ENCODE measurements at regions not wholly inside any gene's neighbourhood (a gene's known extent, or its start where the extent isn't known, plus 50 kb on each side); places are given as distances from the start of the nearest gene placed in this dataset.
"Not testable (repeated sequence)": the region's sequence is repeated elsewhere in the genome, so short reads cannot be mapped to it uniquely, and the experiment has no call there.

DNA sequence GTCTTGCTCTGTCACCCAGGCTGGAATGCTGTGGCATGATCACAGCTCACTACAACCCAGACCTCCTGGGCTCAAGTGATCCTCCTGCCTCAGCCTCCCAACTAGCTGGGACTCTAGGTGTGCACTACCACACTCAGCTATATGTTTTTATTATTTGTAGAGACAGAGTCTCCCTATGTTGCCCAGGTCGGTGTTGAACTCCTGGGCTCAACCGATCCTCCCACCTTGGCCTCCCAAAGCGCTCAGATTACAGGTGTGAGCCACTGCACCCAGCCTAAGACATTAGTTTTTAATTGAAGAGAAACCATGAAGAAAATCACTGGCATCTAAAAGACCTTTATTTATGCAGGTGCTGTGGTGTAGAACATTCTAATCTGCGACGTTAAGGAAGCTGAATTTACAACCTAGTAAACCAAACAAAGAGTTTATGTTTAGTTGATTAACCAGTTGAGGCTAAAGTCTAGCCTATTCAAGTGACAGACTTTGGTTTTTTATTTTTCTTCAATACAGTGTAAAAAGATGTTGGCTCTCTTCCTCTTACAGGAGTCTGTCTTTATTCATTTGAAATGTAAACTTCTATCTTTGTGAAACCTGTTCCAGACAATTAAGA, 52.5 kb upstream of the NBL1 start:
- no peak for DNase-seq (ENCODE audit: low spot score)

DNA sequence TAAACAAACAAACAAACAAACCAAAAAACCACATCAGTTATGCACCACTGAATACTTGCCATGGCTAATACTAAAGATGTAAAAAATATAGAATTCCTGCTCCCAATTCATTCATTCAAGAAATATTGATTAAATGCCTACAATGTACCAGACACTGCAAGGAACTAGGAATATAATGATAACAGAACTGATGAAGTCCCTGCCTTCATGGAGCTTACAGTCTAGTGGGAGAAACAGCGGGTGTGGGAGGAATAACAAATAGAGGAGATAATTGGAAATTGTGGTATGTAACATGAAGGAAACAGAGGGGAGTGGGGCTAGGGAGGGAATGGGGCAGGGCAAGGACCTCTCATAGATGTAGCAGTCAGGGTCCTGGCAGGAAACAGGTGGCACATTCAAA, 58.6 kb upstream of the NBL1 start:
- no peak for DNase-seq (ENCODE audit: low spot score)

DNA sequence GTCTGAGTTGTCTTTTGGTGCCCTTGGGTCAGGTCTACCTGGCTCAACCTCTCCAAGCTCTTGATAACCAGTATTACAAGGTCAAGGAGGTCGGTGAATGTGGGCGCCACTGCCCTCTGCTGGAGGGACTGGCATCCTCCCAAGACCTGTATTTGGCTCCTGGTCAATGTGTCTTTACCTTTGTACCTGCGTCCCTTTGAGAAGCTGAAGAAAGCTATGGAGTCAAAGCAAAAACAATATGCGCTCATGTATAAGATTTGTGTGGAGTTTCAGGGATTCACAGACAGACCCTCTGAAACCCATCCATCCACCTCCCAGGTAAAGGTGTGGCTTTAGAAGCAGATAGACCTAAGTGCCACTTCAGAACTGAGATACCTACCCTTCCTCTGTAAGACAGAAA, 61.8 kb upstream of the NBL1 start:
- DNase-seq (ENCODE audit: low spot score): peak; percentile 82

DNA sequence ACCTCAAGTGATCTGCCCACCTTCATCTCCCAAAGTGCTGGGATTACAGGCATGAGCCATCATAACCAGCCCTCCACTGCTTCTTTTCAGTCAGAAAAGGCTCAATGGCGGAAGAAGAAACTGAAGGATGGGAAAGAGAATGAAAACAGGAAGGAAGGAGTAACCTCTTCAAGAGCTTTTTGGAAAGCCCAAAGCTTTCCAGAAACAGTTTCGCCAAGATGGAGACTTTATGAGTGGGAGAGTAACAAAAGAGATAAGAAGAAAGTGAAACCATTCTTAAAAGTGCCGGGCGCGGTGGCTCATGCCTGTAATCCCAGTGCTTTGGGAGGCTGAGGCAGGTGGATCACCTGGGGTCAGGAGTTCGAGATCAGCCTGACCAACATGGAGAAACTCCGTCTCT, 62.7 kb upstream of the NBL1 start:
- no peak for DNase-seq (ENCODE audit: low spot score)

DNA sequence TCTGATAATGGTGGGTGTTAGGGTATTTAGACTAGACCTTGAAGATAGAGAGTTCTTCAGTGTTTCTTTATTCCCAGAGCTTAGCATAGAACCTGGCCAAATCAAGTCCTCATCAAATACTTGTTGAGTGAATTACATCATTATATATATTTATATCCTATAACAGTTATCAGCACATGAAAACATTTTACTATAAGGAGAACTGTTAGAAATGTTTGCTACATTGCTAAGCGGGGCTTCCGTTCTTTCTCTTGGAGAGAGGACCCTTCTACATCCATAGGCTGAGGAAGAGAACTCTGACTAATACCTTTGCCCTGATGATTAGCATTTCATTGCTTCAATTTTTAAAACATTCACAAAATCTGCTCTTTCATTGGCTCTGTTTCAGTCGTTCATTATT, 66.5 kb upstream of the NBL1 start:
- no peak for DNase-seq (ENCODE audit: low spot score)

DNA sequence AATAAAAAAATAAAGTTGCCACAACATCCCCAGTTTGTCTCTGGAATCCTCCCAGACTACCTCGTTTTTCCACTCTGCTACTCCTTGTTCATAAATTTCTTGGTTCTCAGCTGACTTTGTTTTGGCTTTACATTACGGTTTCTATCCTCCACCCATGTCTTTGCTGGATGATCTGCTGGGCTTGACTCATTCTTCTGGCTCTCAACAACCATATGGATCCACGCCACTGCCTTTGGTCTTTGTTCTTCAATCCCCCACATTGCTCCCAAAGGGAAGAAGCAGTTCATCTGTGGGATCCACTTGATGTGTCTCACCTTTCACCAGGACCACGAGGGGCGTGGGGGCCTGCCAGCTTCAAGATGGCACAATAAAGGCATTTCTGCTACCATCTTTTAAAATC, 67.1 kb upstream of the NBL1 start:
- no peak for DNase-seq (ENCODE audit: low spot score)

DNA sequence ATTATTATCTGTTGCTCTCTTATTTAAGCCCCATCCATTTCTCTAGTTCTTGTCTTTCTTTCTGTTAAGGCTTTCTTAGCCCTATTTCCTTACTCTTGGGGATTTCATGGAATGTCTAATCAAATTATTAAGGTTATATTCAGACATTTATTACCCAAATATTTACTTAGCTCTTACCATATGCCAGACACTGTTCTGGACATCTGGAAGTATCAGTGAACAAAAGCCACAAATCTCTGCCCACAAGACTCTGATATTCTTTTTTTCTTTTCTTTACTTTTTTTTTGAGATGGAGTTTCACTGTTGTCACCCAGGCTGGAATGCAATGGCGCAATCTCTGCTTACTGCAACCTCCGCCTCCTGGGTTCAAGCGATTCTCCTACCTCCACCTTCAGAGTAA, 74.3 kb upstream of the NBL1 start:
- no peak for DNase-seq (ENCODE audit: low spot score)

DNA sequence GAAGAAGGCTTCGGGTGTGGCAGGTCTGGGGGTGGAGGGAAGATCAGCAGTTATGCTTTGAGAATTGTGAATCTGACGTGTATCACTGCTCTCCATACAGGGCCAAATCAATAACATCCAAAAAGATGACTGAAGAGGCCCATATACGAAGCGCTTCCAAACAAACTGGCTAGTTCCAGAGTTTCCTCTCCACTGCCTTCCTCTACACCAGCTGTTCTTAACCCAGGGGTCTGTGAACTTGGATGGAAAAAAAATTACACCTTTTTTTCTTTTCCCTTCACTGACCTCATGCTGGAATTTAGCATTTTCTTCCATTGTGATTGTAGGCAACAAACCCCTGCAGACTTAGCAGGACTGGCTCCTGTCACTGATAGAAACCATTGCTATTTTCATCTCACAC, 77.1 kb upstream of the NBL1 start:
- DNase-seq (ENCODE audit: low spot score): no peak

DNA sequence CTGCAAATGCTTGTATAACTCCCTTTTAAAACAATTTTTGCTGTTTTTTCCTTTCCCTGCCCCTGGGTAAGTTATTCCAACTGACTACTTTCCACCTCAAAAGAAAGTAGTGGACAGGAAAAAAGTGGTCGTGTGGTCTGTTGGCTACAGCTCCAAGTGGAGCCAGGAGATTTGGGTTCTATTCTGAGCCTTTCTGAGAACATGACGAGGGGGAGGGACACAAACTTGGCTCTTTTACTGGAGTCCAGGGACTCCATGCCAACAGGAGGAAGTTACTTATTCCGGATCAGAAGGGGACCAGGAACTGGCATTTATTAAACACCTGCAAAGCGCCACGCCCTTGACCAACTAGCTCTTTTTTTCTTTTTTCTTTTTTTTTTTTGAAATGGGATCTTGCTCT, 79.0 kb upstream of the CAPZB start:
- DNase-seq (ENCODE audit: low spot score): no peak

DNA sequence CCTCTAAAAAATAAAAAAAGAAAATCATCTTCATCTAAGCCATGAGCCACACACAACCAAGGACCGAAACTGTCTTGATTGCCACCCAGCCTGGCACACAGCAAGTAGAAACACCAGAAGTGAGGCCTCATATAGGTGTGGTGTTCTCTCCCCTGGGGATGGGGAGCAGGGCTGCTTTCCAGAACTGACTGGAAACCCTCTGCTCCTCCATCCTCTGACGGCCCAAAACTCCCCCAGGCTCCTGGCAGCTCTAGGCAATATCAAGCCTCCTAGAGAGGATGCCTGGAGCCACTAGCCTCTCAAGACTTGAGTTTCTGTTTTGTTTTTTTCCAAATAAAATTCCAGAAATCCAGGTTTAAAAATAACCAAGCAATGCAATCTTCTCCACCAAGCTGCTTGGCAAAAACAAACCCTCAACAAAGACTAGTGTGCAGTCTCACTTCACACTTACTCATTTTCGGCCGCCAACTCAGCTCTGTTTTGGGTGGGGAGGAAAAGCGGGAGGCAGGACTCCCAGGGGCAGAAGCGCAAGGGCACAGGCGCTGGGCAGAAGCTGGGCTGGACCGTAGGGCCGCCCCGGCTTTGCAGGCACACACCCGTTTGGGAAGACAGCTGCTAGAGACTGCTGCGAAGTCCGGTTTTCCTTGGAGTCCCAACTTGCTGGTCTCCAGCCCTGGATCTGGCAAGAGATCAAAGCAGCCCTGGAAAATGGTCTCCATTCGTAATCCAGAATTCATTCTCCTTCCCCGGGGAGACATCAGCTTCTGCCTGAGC, 78.2 kb upstream of the CAPZB start:
- DNase-seq (ENCODE audit: low spot score): no peak

DNA sequence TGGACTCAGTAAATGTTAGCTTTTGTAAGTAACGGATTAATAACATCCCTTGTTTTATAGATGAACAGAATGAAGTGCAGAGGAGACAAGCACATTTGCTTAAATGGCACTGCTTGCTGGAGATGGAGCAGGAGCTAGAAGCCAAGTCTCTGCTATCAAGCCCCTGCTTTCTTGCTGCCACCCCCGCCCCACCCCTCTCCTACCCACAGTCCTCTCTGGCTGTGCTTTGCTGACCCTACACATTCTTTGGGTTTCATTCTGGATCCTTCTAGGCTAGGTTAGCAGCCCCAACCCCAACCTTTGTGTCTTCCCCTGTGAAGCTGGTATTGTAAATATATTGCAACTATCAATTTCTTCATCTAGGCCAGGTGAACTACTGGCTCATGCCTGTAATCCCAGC, 77.5 kb upstream of the CAPZB start:
- DNase-seq (ENCODE audit: low spot score): no peak

DNA sequence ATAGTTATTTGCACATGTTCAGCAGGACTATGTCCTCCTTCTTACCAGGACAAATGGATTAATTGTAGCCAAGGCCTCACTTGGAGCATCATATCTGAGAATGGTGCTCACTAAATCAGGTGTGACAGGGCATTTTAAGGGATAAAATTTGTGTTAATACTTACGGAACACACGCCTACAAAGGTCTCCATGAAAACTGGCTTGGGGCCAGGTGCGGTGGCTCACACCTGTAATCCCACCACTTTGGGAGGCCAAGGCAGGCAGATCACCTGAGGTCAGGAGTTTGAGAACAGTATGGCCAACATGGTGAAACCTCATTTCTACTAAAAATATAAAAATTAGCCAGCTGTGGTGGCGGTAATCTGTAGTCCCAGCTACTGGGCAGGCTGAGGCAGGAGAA, 75.1 kb upstream of the CAPZB start:
- DNase-seq (ENCODE audit: low spot score): no peak

DNA sequence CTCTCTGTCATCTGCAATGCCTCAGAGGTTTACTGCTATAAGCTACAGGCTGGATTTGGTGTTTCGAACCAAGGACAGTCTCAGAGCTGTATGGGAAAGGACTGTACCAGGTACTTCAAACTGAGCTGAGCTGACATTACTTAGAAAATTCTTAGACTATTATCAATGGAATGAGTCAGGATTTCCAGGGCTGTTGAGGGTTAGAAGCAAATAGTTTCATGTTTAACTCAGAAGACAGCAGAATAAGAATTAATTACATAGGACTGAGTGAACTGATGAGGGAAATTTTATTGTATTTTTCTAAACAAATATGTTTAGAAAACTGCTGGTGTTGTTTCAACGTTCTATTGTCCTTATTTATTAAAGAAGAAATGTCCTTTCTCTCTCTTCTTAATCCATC, 74.3 kb upstream of the CAPZB start:
- no peak for DNase-seq (ENCODE audit: low spot score)

DNA sequence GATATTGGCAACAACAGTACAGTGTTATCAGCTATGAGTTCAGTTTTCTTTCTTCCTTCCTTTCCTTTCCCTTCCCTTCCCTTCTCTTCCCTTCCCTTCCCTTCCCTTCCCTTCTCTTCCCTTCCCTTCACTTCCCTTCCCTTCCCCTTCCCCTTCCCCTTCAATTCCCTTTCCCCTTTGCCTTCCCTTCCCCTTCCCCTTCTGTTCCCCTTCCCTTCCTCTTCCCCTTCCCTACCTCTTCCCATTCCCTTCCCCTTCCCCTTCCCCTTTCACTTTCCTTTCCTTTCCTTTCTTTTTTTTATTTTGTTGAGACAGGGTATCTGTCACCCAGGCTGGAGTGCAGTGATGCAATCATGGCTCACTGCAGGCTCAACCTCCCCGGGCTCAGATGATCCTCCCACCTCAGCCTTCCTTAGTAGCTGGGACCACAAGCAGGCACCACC, 72.3 kb upstream of the CAPZB start:
- DNase-seq (ENCODE audit: low spot score): no peak

DNA sequence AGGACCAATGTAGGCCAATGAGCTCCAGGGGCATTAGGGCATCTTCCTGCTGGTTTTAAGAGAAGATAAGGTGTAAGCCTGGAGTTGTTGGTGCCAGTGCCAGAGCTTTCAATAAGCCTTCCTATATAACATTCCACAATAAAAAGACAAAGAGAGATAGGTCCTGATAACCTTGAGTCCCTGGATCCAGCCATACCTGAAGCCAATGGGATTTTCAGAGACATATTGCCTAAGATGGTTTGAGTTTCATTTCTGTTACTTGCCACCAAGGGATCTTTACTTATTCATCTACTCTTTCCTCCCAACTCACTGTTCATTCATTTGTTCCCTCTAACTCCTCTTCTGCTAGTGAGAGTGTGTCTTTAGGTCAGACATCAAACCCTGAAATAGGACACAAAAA, 68.8 kb upstream of the CAPZB start:
- no peak for DNase-seq (ENCODE audit: low spot score)

DNA sequence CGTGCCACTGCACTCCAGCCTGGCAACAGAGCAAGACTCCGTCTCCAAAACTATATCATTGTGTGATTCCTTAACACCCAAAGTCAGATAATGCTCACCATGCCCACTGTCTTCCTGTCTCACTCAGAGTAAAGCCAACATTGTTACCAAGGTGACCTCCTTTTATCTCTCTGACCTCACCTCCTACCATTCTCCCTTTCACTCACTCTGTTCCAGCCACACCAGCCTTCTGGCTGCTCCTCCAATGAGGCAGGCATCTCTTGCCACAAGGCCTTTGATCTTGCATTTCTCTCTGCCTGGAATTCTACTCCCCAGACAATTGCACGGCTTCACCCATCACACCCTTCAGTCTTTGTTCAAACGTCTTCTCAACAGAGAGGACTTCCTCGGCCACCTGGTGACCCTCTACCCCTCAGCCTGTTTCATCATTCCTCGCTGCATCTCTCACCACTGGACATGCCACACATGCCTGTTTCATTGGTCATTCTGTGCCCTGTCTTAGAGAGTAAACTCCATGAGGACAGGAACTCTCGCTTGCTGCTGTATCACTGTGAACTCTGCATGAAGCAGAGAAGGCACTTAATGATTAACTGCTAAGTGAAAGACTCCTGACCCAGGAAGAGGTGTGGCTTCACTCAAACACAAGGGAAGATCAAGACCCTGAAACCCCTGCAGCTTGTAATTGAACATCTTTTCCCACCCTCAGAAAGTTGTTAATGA, 67.1 kb upstream of the CAPZB start:
- no peak for DNase-seq (ENCODE audit: low spot score)

DNA sequence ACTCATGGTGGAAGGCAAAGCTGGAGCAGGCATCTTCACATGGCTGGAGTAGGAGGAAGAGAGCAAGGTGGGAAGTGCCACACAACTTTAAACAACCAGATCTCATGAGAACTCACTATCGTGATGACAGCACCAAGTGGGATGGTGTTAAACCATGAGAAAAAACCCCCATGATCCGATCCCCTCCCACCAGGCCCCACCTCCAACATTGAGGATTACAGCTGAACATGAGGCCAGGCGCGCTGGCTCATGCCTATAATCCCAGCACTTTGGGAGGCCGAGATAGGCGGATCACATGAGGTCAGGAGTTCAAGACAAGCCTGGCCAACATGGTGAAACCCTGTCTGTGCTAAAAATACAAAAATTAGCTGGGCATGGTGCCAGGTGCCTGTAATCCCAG, 66.5 kb upstream of the CAPZB start:
- not testable (repeated sequence) for DNase-seq (ENCODE audit: low spot score)

DNA sequence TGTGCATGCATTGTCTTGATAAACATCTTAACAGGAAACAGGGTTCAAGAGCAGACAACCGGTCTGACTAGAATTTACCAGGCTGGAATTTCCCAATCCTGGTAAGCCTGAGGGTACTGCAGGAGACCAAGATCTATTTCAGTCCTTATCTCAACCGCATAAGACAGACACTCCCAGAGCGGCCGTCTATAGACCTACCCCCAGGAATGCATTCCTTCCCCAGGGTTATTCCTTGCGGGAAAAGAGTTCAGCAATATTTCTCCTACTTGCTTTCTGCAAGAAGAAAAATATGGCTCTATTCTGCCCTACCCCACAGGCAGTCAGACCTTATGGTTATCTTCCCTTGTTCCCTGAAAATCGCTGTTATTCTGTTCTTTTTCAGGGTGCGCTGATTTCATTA, 65.1 kb upstream of the CAPZB start:
- not testable (repeated sequence) for DNase-seq (ENCODE audit: low spot score)

DNA sequence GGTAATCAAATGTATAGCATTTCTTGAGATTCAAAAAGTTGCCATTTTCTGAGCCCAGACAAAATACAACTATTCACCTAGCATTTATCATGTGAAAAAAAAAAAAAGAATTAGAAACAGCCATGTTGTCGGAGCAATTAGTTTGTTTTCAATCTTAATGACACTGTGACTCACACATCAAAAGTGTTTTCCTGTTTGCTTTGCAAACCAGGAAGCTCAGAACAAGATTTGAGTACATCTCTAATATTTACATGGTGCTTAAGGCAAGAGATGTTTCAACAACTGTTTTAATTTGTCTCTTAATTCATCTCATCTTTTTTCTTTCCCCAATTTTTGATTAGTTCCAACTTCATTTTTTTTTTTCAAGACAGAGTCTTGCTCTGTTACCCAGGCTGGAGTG, 62.5 kb upstream of the CAPZB start:
- DNase-seq (ENCODE audit: low spot score): peak; percentile 7

DNA sequence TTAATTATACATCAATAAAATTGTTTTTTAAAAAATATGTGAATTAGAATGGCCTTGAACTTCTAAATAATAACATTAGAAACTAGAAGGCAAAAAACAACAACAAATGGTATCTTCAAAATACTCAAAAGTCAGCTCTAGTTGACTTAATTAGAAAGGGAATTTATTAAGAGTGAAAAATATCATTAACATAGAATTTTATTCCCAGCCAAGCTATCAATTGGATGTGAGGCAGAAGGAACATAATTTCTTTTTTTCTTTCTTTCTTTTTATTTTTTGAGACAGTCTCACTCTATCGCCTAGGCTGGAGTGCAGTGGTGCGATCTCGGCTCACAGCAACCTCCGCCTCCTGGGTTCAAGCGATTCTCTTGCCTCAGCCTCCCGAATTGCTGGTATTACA, 51.2 kb upstream of the CAPZB start:
- no peak for DNase-seq (ENCODE audit: low spot score)

DNA sequence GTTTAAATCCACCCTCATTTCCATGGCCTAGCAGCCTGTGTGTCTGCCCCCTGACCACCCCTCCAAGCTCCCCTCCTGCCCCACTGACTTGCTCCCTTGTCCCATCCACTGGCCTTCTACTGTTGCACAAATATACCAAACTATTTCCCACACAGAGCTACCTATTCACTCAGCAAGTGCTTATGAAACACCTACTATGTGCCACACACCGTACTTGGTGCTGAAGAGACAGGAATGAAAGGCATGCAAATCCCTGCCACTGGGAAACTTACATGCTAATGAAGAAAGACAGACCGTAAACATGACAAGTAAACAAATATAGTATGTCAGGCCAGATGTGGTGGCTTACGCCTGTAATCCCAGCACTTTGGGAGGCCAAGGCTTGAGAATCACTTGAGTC, 49.9 kb upstream of the CAPZB start:
- no peak for DNase-seq (ENCODE audit: low spot score)

Measured in CD4-positive, alpha-beta T cell treated with Interleukin-2 at 100 ng/mL for 4 hours (primary cell).